IPS-15b (cell line): ENCODE measurements at regions not wholly inside any gene's neighbourhood (a gene's known extent, or its start where the extent isn't known, plus 50 kb on each side); places are given as distances from the start of the nearest gene placed in this dataset.

Experiments
- H3K27me3 ChIP-seq: one replicate; pipeline ENCODE4 v1.6.1; 2013; ENCODE audit warnings: low read length; ENCODE audit not compliant: control insufficient read depth, insufficient read depth
- H3K36me3 ChIP-seq: one replicate; pipeline ENCODE4 v1.6.1; 2013; ENCODE audit warnings: low read length; ENCODE audit not compliant: control insufficient read depth, insufficient read depth
- H3K4me1 ChIP-seq: one replicate; pipeline ENCODE4 v1.6.1; 2013; ENCODE audit warnings: mild to moderate bottlenecking, low read length; ENCODE audit not compliant: control insufficient read depth, insufficient read depth
- H3K4me3 ChIP-seq: one replicate; pipeline ENCODE4 v1.5.1; 2013; ENCODE audit warnings: low read depth, low read length
- H3K9ac ChIP-seq: one replicate; pipeline ENCODE4 v1.6.1; 2013; ENCODE audit warnings: low read depth, mild to moderate bottlenecking, low read length
- H3K9me3 ChIP-seq: one replicate; pipeline ENCODE4 v1.6.1; 2013; ENCODE audit warnings: mild to moderate bottlenecking, low read length; ENCODE audit not compliant: control insufficient read depth, insufficient read depth

- no peaks in the 10 kb centered on the region for H3K4me1 ChIP-seq
- no peak overlapping the region for H3K9ac ChIP-seq
- H3K4me3 ChIP-seq: no peak overlapping the region
- H3K36me3 ChIP-seq: no peaks in the 10 kb centered on the region
- no peaks in the 10 kb centered on the region for H3K27me3 ChIP-seq
- no peaks in the 10 kb centered on the region for H3K9me3 ChIP-seq
Measured at GRCh38 chr10:1802413-1802812, 65.1 kb upstream of the ADARB2 start.

- Histone ChIP-seq H3K9ac (no peak overlapping the region), H3K36me3 (no peaks in the 10 kb centered on the region), H3K9me3 (no peaks in the 10 kb centered on the region), H3K4me3 (no peak overlapping the region), H3K27me3 (no peaks in the 10 kb centered on the region), H3K4me1 (peaks cover 3% of the 10 kb centered on the region)
Measured at GRCh38 chr10:1788401-1788800, 51.1 kb upstream of the ADARB2 start.
